ENCODE measurements at regions not wholly inside any gene's neighbourhood (a gene's known extent, or its start where the extent isn't known, plus 50 kb on each side); places are given as distances from the start of the nearest gene placed in this dataset.
"Not testable (repeated sequence)": the region's sequence is repeated elsewhere in the genome, so short reads cannot be mapped to it uniquely, and the experiment has no call there.

- H3K27me3 Mint-ChIP-seq (ENCODE audit: low read depth); POLR2A ChIA-PET; ATAC-seq; H3K36me3 Mint-ChIP-seq (ENCODE audit: low read depth); H3K4me3 Mint-ChIP-seq; DNase-seq; H3K9me3 Mint-ChIP-seq (ENCODE audit: insufficient read depth); H3K4me1 Mint-ChIP-seq (ENCODE audit: low read depth); H3K27ac Mint-ChIP-seq; CTCF ChIA-PET: not testable (repeated sequence)
Observed at GRCh38 chr12:89266574-89267188, 85.6 kb downstream of the DUSP6 start.

GRCh38 chr12:89264837-89265236 is 87.5 kb downstream of the DUSP6 start:
- POLR2A ChIA-PET: no interaction called here
- peaks cover 5% of the 10 kb centered on the region for H3K4me1 Mint-ChIP-seq (ENCODE audit: low read depth)
- CTCF ChIA-PET: interaction anchor here (1.0 kb wide), 1 partner anchor 19 kb away, joined by 4 read pairs; no protein-coding TSS in a partner anchor

GRCh38 chr12:89263900-89264299 is 88.4 kb downstream of the DUSP6 start:
- CTCF ChIA-PET: interaction anchor here (1.0 to 3.5 kb wide), 2 partner anchors 18 to 19 kb away, joined by 4 to 23 read pairs; no protein-coding TSS in a partner anchor
- ATAC-seq: no peak
- H3K27me3 Mint-ChIP-seq (ENCODE audit: low read depth): no peaks in the 10 kb centered on the region

More at GRCh38 chr12:89264837-89265236, 87.5 kb downstream of the DUSP6 start:
- Mint-ChIP-seq H3K36me3 (ENCODE audit: low read depth) (peaks cover 2% of the 10 kb centered on the region), H3K4me3 (no peak overlapping the region), H3K9me3 (ENCODE audit: insufficient read depth) (peaks cover 2% of the 10 kb centered on the region), H3K27ac (no peak overlapping the region), H3K27me3 (ENCODE audit: low read depth) (no peaks in the 10 kb centered on the region)
- DNase-seq (no peak), ATAC-seq (no peak)

GRCh38 chr12:89262855-89263552 is 89.3 kb downstream of the DUSP6 start:
- H3K4me3 Mint-ChIP-seq: no peak overlapping the region
- H3K27me3 Mint-ChIP-seq (ENCODE audit: low read depth): no peaks in the 10 kb centered on the region
- CTCF ChIA-PET: interaction anchor here (0.5 to 3.5 kb wide), 2 partner anchors 18 to 199 kb away, joined by 3 to 23 read pairs; no protein-coding TSS in a partner anchor
- DNase-seq: no peak
- H3K9me3 Mint-ChIP-seq (ENCODE audit: insufficient read depth): peaks cover 15% of the 10 kb centered on the region
- no peak overlapping the region for H3K27ac Mint-ChIP-seq
- ATAC-seq: no peak
- peaks cover 5% of the 10 kb centered on the region for H3K4me1 Mint-ChIP-seq (ENCODE audit: low read depth)
- peaks cover 9% of the 10 kb centered on the region for H3K36me3 Mint-ChIP-seq (ENCODE audit: low read depth)
- POLR2A ChIA-PET: interaction anchor here (0.9 kb wide), 1 partner anchor 18 kb away, joined by 3 read pairs; no protein-coding TSS in a partner anchor

More at GRCh38 chr12:89263900-89264299, 88.4 kb downstream of the DUSP6 start:
- POLR2A ChIA-PET: no interaction called here
- Mint-ChIP-seq H3K4me3 (no peak overlapping the region), H3K4me1 (ENCODE audit: low read depth) (peaks cover 5% of the 10 kb centered on the region), H3K36me3 (ENCODE audit: low read depth) (peaks cover 2% of the 10 kb centered on the region), H3K9me3 (ENCODE audit: insufficient read depth) (peaks cover 9% of the 10 kb centered on the region), H3K27ac (no peak overlapping the region)
- DNase-seq: no peak

GRCh38 chr12:89261982-89262381 is 90.3 kb downstream of the DUSP6 start:
- Mint-ChIP-seq H3K27me3 (ENCODE audit: low read depth) (no peaks in the 10 kb centered on the region), H3K4me3 (no peak overlapping the region), H3K36me3 (ENCODE audit: low read depth) (peaks cover 10% of the 10 kb centered on the region), H3K9me3 (ENCODE audit: insufficient read depth) (peaks cover 19% of the 10 kb centered on the region), H3K4me1 (ENCODE audit: low read depth) (peaks cover 5% of the 10 kb centered on the region), H3K27ac (no peak overlapping the region)
- ATAC-seq: no peak
- ChIA-PET POLR2A (interaction anchor here (0.6 to 0.9 kb wide), 2 partner anchors 17 to 92 kb away, joined by 3 read pairs; no protein-coding TSS in a partner anchor), CTCF (interaction anchor here (1.1 to 3.5 kb wide), 4 partner anchors 7 to 70 kb away, joined by 3 to 23 read pairs (median 4); no protein-coding TSS in a partner anchor)
- DNase-seq: no peak

- CTCF ChIA-PET: interaction anchor here (0.7 to 3.5 kb wide), 6 partner anchors 8 to 263 kb away, joined by 3 to 23 read pairs (median 3); partner anchors contain the start of genes DUSP6 and GALNT4
- H3K4me1 Mint-ChIP-seq (ENCODE audit: low read depth): peaks cover 5% of the 10 kb centered on the region
Observed at GRCh38 chr12:89260841-89261637, 91.3 kb downstream of the DUSP6 start.

GRCh38 chr12:89259821-89260220 is 92.5 kb downstream of the DUSP6 start:
- peaks cover 5% of the 10 kb centered on the region for H3K4me1 Mint-ChIP-seq (ENCODE audit: low read depth)
- ChIA-PET CTCF (interaction anchor here (1.4 kb wide), 1 partner anchor 14 kb away, joined by 5 read pairs; no protein-coding TSS in a partner anchor), POLR2A (interaction anchor here (0.6 kb wide), 1 partner anchor 92 kb away, joined by 3 read pairs; no protein-coding TSS in a partner anchor)
- H3K27me3 Mint-ChIP-seq (ENCODE audit: low read depth): no peaks in the 10 kb centered on the region
- peaks cover 10% of the 10 kb centered on the region for H3K36me3 Mint-ChIP-seq (ENCODE audit: low read depth)
- ATAC-seq: no peak
- H3K27ac Mint-ChIP-seq: no peak overlapping the region
- H3K4me3 Mint-ChIP-seq: no peak overlapping the region
- H3K9me3 Mint-ChIP-seq (ENCODE audit: insufficient read depth): peaks cover 22% of the 10 kb centered on the region
- no peak for DNase-seq

More at GRCh38 chr12:89260841-89261637, 91.3 kb downstream of the DUSP6 start:
- no peak overlapping the region for H3K4me3 Mint-ChIP-seq
- H3K9me3 Mint-ChIP-seq (ENCODE audit: insufficient read depth): peaks cover 19% of the 10 kb centered on the region
- H3K27ac Mint-ChIP-seq: no peak overlapping the region
- POLR2A ChIA-PET: interaction anchor here (0.6 kb wide), 1 partner anchor 93 kb away, joined by 3 read pairs; no protein-coding TSS in a partner anchor
- H3K36me3 Mint-ChIP-seq (ENCODE audit: low read depth): peaks cover 10% of the 10 kb centered on the region
- no peak for ATAC-seq
- no peaks in the 10 kb centered on the region for H3K27me3 Mint-ChIP-seq (ENCODE audit: low read depth)
- no peak for DNase-seq

GRCh38 chr12:89258240-89258969 is 93.9 kb downstream of the DUSP6 start:
- no peak for DNase-seq
- ATAC-seq: no peak
- peaks cover 5% of the 10 kb centered on the region for H3K4me1 Mint-ChIP-seq (ENCODE audit: low read depth)
- H3K27me3 Mint-ChIP-seq (ENCODE audit: low read depth): no peaks in the 10 kb centered on the region
- no peak overlapping the region for H3K4me3 Mint-ChIP-seq
- H3K9me3 Mint-ChIP-seq (ENCODE audit: insufficient read depth): peaks cover 25% of the 10 kb centered on the region
- H3K36me3 Mint-ChIP-seq (ENCODE audit: low read depth): peaks cover 14% of the 10 kb centered on the region
- POLR2A ChIA-PET: no interaction called here
- CTCF ChIA-PET: interaction anchor here (1.4 to 2.8 kb wide), 2 partner anchors 13 to 203 kb away, joined by 5 to 6 read pairs; no protein-coding TSS in a partner anchor
- H3K27ac Mint-ChIP-seq: no peak overlapping the region

- CTCF ChIA-PET: interaction anchor here (0.8 to 2.8 kb wide), 2 partner anchors 11 to 204 kb away, joined by 4 to 6 read pairs; no protein-coding TSS in a partner anchor
- Mint-ChIP-seq H3K4me1 (ENCODE audit: low read depth) (peaks cover 10% of the 10 kb centered on the region), H3K27me3 (ENCODE audit: low read depth) (no peaks in the 10 kb centered on the region), H3K36me3 (ENCODE audit: low read depth) (peaks cover 18% of the 10 kb centered on the region), H3K4me3 (no peak overlapping the region), H3K27ac (no peak overlapping the region), H3K9me3 (ENCODE audit: insufficient read depth) (peaks cover 32% of the 10 kb centered on the region)
- DNase-seq: no peak
- POLR2A ChIA-PET: no interaction called here
- no peak for ATAC-seq
Observed at GRCh38 chr12:89257340-89257739, 95.0 kb downstream of the DUSP6 start.

- ChIA-PET POLR2A (no interaction called here), CTCF (interaction anchor here (1.3 to 2.8 kb wide), 3 partner anchors 10 to 206 kb away, joined by 4 to 6 read pairs (median 6); no protein-coding TSS in a partner anchor)
- no peak overlapping the region for H3K27ac Mint-ChIP-seq
- no peaks in the 10 kb centered on the region for H3K27me3 Mint-ChIP-seq (ENCODE audit: low read depth)
- DNase-seq: no peak
- peaks cover 34% of the 10 kb centered on the region for H3K9me3 Mint-ChIP-seq (ENCODE audit: insufficient read depth)
- no peak overlapping the region for H3K4me3 Mint-ChIP-seq
- no peak for ATAC-seq
- peaks cover 21% of the 10 kb centered on the region for H3K36me3 Mint-ChIP-seq (ENCODE audit: low read depth)
- peaks cover 15% of the 10 kb centered on the region for H3K4me1 Mint-ChIP-seq (ENCODE audit: low read depth)
Observed at GRCh38 chr12:89256060-89256459, 96.2 kb downstream of the DUSP6 start.

- DNase-seq (no peak), ATAC-seq (no peak)
- Mint-ChIP-seq H3K4me3 (no peak overlapping the region), H3K27me3 (ENCODE audit: low read depth) (no peaks in the 10 kb centered on the region), H3K36me3 (ENCODE audit: low read depth) (peaks cover 23% of the 10 kb centered on the region), H3K27ac (no peak overlapping the region), H3K4me1 (ENCODE audit: low read depth) (peaks cover 27% of the 10 kb centered on the region), H3K9me3 (ENCODE audit: insufficient read depth) (peaks cover 22% of the 10 kb centered on the region)
- ChIA-PET CTCF (no interaction called here), POLR2A (no interaction called here)
Observed at GRCh38 chr12:89253488-89253887, 98.8 kb downstream of the DUSP6 start.

All from activated CD8-positive, alpha-beta T cell treated with anti-CD3 and anti-CD28 coated beads, Interleukin-2, amount 10 ng/mL, durations not matched to agents 7 days and 5 days (primary cell).